GM12878 (cell line): ENCODE measurements at regions not wholly inside any gene's neighbourhood (a gene's known extent, or its start where the extent isn't known, plus 50 kb on each side); places are given as distances from the start of the nearest gene placed in this dataset.
A peak's percentile ranks its signal among the peaks of the same experiment; 100 is the strongest.

Experiments
- ASH2L ChIP-seq: fragments of 300-600, 200-600 bp; sonication (generic); IDR thresholded peaks from 2 replicates; pipeline ENCODE4 v1.6.1; 2017; ENCODE audit warnings: low read depth, mild to moderate bottlenecking, borderline replicate concordance
- ATF7 ChIP-seq: fragments of 450-650 bp; IDR thresholded peaks from 2 replicates; pipeline ENCODE4 v1.6.1; 2016; ENCODE audit warnings: low read depth, mild to moderate bottlenecking
- BACH1 ChIP-seq: fragments of 450-650 bp; IDR thresholded peaks from 2 replicates; pipeline ENCODE4 v1.6.1; 2017; ENCODE audit warnings: mild to moderate bottlenecking, borderline replicate concordance
- BCL11A ChIP-seq: IDR thresholded peaks from 2 replicates; pipeline ENCODE4 v1.6.1; 2011; ENCODE audit warnings: low read depth, low read length
- CBFB ChIP-seq: IDR thresholded peaks from 2 replicates; pipeline ENCODE4 v1.6.1; 2016; ENCODE audit warnings: antibody characterized with exemption, low read depth
- CEBPB ChIP-seq, 2 experiments: fragments of 150-350 bp in 1 of 2; IDR thresholded peaks; 2 replicates each; pipeline ENCODE4 v1.6.1; 2012 to 2014; ENCODE audit warnings: low read depth in 2 of 2, low read length in 2 of 2, borderline replicate concordance in 1 of 2, inconsistent platforms in 1 of 2
- CHD4 ChIP-seq: fragments of 200-600 bp; sonication (generic); IDR thresholded peaks from 2 replicates; pipeline ENCODE4 v1.6.1; 2016; ENCODE audit warnings: mild to moderate bottlenecking
- CTCF ChIP-seq, 3 experiments: IDR thresholded peaks in 2 of 3; conservative IDR thresholded peaks in 1 of 3; 2 replicates each; pipeline ENCODE4 v1.5.1; 2011; ENCODE audit warnings: low read depth in 3 of 3, low read length in 3 of 3, mild to moderate bottlenecking in 3 of 3, control low read depth in 2 of 3, moderate library complexity in 2 of 3, inconsistent platforms in 1 of 3, mixed read lengths in 1 of 3; ENCODE audit not compliant: control insufficient read depth in 2 of 3, insufficient read depth in 1 of 3; ENCODE audit errors: extremely low read depth in 1 of 3
- EGR1 ChIP-seq, 2 experiments: IDR thresholded peaks; 1 replicate in 1 of 2; 2 replicates in 1 of 2; pipeline ENCODE4 v1.6.1; 2011 to 2012; ENCODE audit warnings: low read depth in 2 of 2, low read length in 2 of 2, borderline replicate concordance in 1 of 2, mild to moderate bottlenecking in 1 of 2, moderate library complexity in 1 of 2
- FOXK2 ChIP-seq: fragments of 450-650 bp; IDR thresholded peaks from 2 replicates; pipeline ENCODE4 v1.6.1; 2017; ENCODE audit warnings: mild to moderate bottlenecking, moderate library complexity
- GATAD2B ChIP-seq: fragments of 450-650 bp; conservative IDR thresholded peaks from 2 replicates; pipeline ENCODE4 v1.6.1; 2017; ENCODE audit warnings: low read depth, mild to moderate bottlenecking, moderate library complexity
- IKZF1 ChIP-seq: fragments of 450-650 bp; conservative IDR thresholded peaks from 2 replicates; pipeline ENCODE4 v1.6.1; 2017; ENCODE audit warnings: antibody characterized with exemption, mild to moderate bottlenecking
- JUNB ChIP-seq: IDR thresholded peaks from 2 replicates; pipeline ENCODE4 v1.6.1; 2016; ENCODE audit warnings: antibody characterized with exemption, mild to moderate bottlenecking
- JUND ChIP-seq: IDR thresholded peaks from 2 replicates; pipeline ENCODE4 v1.6.1; 2012; ENCODE audit warnings: low read depth, mild to moderate bottlenecking, low read length, improper control_type of control experiment, moderate library complexity
- MEF2A ChIP-seq: IDR thresholded peaks from 2 replicates; pipeline ENCODE4 v1.6.1; 2011; ENCODE audit warnings: low read depth, mild to moderate bottlenecking, low read length, moderate library complexity; ENCODE audit not compliant: insufficient read depth
- NFIC ChIP-seq: IDR thresholded peaks from 2 replicates; pipeline ENCODE4 v1.6.1; 2012; ENCODE audit warnings: low read depth, mild to moderate bottlenecking, inconsistent platforms, low read length, moderate library complexity
- NFYA ChIP-seq: IDR thresholded peaks from 2 replicates; pipeline ENCODE4 v1.6.1; 2011; ENCODE audit warnings: low read depth, mild to moderate bottlenecking, low read length, improper control_type of control experiment, borderline replicate concordance
- NR2C2 ChIP-seq: IDR thresholded peaks from 2 replicates; pipeline ENCODE4 v1.6.1; 2011; ENCODE audit warnings: borderline replicate concordance, low read depth; ENCODE audit not compliant: control insufficient read depth, insufficient read length
- PAX8 ChIP-seq: fragments of 450-650 bp; IDR thresholded peaks from 2 replicates; pipeline ENCODE4 v1.6.1; 2017; ENCODE audit warnings: mild to moderate bottlenecking, moderate library complexity
- RAD21 ChIP-seq: IDR thresholded peaks from 2 replicates; pipeline ENCODE4 v1.6.1; 2011; ENCODE audit warnings: mild to moderate bottlenecking, low read depth, low read length, moderate library complexity; ENCODE audit not compliant: insufficient read depth
- SIN3A ChIP-seq: IDR thresholded peaks from 2 replicates; pipeline ENCODE4 v1.6.1; 2012; ENCODE audit warnings: low read depth, low read length, improper control_type of control experiment
- SIX5 ChIP-seq: IDR thresholded peaks from 2 replicates; pipeline ENCODE4 v1.6.1; 2011; ENCODE audit warnings: mild to moderate bottlenecking, low read depth, low read length, moderate library complexity; ENCODE audit not compliant: severe bottlenecking
- SREBF2 ChIP-seq: IDR thresholded peaks from 2 replicates; pipeline ENCODE4 v1.6.1; 2012; ENCODE audit warnings: mild to moderate bottlenecking, low read length
- SRF ChIP-seq, 2 experiments: IDR thresholded peaks; 2 replicates each; pipeline ENCODE4 v1.6.1; 2011; ENCODE audit warnings: low read depth in 2 of 2, low read length in 2 of 2, mild to moderate bottlenecking in 1 of 2, moderate library complexity in 1 of 2
- STAT1 ChIP-seq: fragments of 450-650 bp; conservative IDR thresholded peaks from 2 replicates; pipeline ENCODE4 v1.6.1; 2014; ENCODE audit warnings: antibody characterized with exemption, mild to moderate bottlenecking
- ZNF384 ChIP-seq: IDR thresholded peaks from 2 replicates; pipeline ENCODE4 v1.6.1; 2012; ENCODE audit warnings: low read depth, mild to moderate bottlenecking, low read length, improper control_type of control experiment, borderline replicate concordance
- ZNF687 ChIP-seq: fragments of 450-650 bp; IDR thresholded peaks from 2 replicates; pipeline ENCODE4 v1.6.1; 2017; ENCODE audit warnings: mild to moderate bottlenecking, moderate library complexity
- ZSCAN29 ChIP-seq: fragments of 450-650 bp; IDR thresholded peaks from 2 replicates; pipeline ENCODE4 v1.6.1; 2017; ENCODE audit warnings: mild to moderate bottlenecking, moderate library complexity

- peak; percentile 64; the same call in 1 of the 2 replicates for TF ChIP-seq ASH2L
- peak; percentile 79 for TF ChIP-seq BCL11A
- no peak for TF ChIP-seq CEBPB (IDR thresholded peaks at IDR 0.05; ENCODE audit: borderline replicate concordance in 1 of 2, low read depth in 2 of 2, low read length in 2 of 2)
- TF ChIP-seq SRF (IDR thresholded peaks at IDR 0.05; ENCODE audit: low read depth in 2 of 2, low read length in 2 of 2) = no peak
- TF ChIP-seq NFIC = peak; percentile 93
- TF ChIP-seq SIX5 = no peak
- TF ChIP-seq PAX8 = no peak
- TF ChIP-seq ZNF687 = no peak; the same call in 1 of the 2 replicates
- TF ChIP-seq ZNF384 = peak; percentile 97
- no peak for TF ChIP-seq STAT1
- no peak for TF ChIP-seq NR2C2
- no peak for TF ChIP-seq SREBF2
- peak; percentile 79 for TF ChIP-seq ZSCAN29
- peak; percentile 63 for TF ChIP-seq JUNB
- peak; percentile 67 for TF ChIP-seq CBFB
- no peak for TF ChIP-seq FOXK2
- TF ChIP-seq ATF7 = peak; percentile 68
- TF ChIP-seq RAD21 = peak; percentile 20; the same call in 1 of the 2 replicates
- peak; percentile 50; the same call in 1 of the 2 replicates for TF ChIP-seq MEF2A
- TF ChIP-seq SIN3A = no peak
- TF ChIP-seq EGR1 (IDR thresholded peaks at IDR 0.05; ENCODE audit: borderline replicate concordance in 1 of 2, low read depth in 2 of 2, low read length in 2 of 2) = peak in 1 of 2 experiments; percentile 46; a peak in 1 of 3 replicates
- no peak for TF ChIP-seq CTCF (IDR thresholded peaks at IDR 0.05 in 2 of 3, conservative IDR thresholded peaks at IDR 0.05 in 1 of 3; ENCODE audit: control insufficient read depth in 2 of 3, extremely low read depth in 1 of 3, insufficient read depth in 1 of 3, low read depth in 3 of 3, low read length in 3 of 3)
- TF ChIP-seq JUND = no peak; the same call in 1 of the 2 replicates
- no peak for TF ChIP-seq NFYA
- TF ChIP-seq CHD4 = no peak
- peak; percentile 84 for TF ChIP-seq IKZF1
- peak; percentile 94 for TF ChIP-seq GATAD2B
- peak; percentile 71; the same call in 1 of the 2 replicates for TF ChIP-seq BACH1
Measured at GRCh38 chrX:79259073-79259689, 108.0 kb downstream of the ITM2A start (continued).
